OCI-LY7 (cell line): ENCODE measurements at regions not wholly inside any gene's neighbourhood (a gene's known extent, or its start where the extent isn't known, plus 50 kb on each side); places are given as distances from the start of the nearest gene placed in this dataset.

Experiments
- BruUV-seq: library from RNA; stranded (reverse); fragments of 400-500 nt; replicated peaks from 2 replicates; lab custom pipeline; 2021; lab: Mats Ljungman, UMichigan
- CTCF ChIA-PET: fragments of 300-600 bp; sonication (Branson Sonifier 250); formaldehyde crosslinking; loops from one replicate; lab custom pipeline; 2022; ENCODE audit warnings: antibody characterized with exemption; ENCODE audit not compliant: unreplicated experiment; lab: Charles Lee
- POLR2A ChIA-PET: fragments of 300-600 bp; sonication (Branson Sonifier 250); formaldehyde crosslinking; loops from one replicate; lab custom pipeline; 2022; ENCODE audit warnings: antibody characterized with exemption; lab: Charles Lee
- DNase-seq: peaks from one replicate; pipeline ENCODE4 v3.0.0-alpha.2; 2015; ENCODE audit warnings: low spot score
- H2AFZ ChIP-seq: fragments of 200-600 bp; sonication (generic), shearing (Covaris generic); 2 replicates; pipeline ENCODE4 v1.6.1; 2014; ENCODE audit warnings: mild to moderate bottlenecking, antibody characterized with exemption, low read length, moderate library complexity
- H3K27ac ChIP-seq: fragments of 200-600 bp; sonication (generic); 2 replicates; pipeline ENCODE4 v1.5.1; 2014; ENCODE audit warnings: mixed run types, low read depth, mild to moderate bottlenecking, moderate library complexity, low read length, inconsistent platforms; ENCODE audit not compliant: poor library complexity, severe bottlenecking
- H3K36me3 ChIP-seq: fragments of 200-600 bp; sonication (generic); 2 replicates; pipeline ENCODE4 v1.6.1; 2014; ENCODE audit warnings: mild to moderate bottlenecking, antibody characterized with exemption, low read length, moderate library complexity, mixed read lengths; ENCODE audit not compliant: insufficient read depth
- H3K4me1 ChIP-seq: fragments of 200-600 bp; sonication (generic); 2 replicates; pipeline ENCODE4 v1.5.1; 2014; ENCODE audit warnings: mild to moderate bottlenecking, low read length; ENCODE audit not compliant: insufficient read depth, poor library complexity, severe bottlenecking
- H3K4me2 ChIP-seq: fragments of 200-600 bp; sonication (generic); 2 replicates; pipeline ENCODE4 v1.6.1; 2014; ENCODE audit warnings: mild to moderate bottlenecking, low read length
- H3K4me3 ChIP-seq: fragments of 200-600 bp; sonication (generic); 2 replicates; pipeline ENCODE4 v1.5.1; 2014; ENCODE audit warnings: mild to moderate bottlenecking, low read depth, low read length; ENCODE audit not compliant: poor library complexity, severe bottlenecking
- H3K79me2 ChIP-seq: fragments of 200-600 bp; sonication (generic); 2 replicates; pipeline ENCODE4 v1.6.1; 2016; ENCODE audit warnings: low read depth, mild to moderate bottlenecking, low read length, moderate library complexity, mixed read lengths; ENCODE audit not compliant: insufficient read depth
- H3K9me2 ChIP-seq: fragments of 200-600 bp; sonication (generic); 2 replicates; pipeline ENCODE4 v1.6.1; 2016; ENCODE audit warnings: mild to moderate bottlenecking, low read length, mixed read lengths; ENCODE audit not compliant: insufficient read depth
- H3K9me3 ChIP-seq: fragments of 200-600 bp; sonication (generic); 2 replicates; pipeline ENCODE4 v1.6.1; 2014; ENCODE audit warnings: mild to moderate bottlenecking, mixed run types, low read length, mixed read lengths
- H4K20me1 ChIP-seq: fragments of 200-600 bp; sonication (generic); 2 replicates; pipeline ENCODE4 v1.6.1; 2014; ENCODE audit warnings: mild to moderate bottlenecking, antibody characterized with exemption, low read length, moderate library complexity, mixed read lengths; ENCODE audit not compliant: insufficient read depth
- CTCF ChIP-seq: fragments of 200-600 bp; sonication (generic); conservative IDR thresholded peaks from 2 replicates; pipeline ENCODE4 v1.5.1; 2014; ENCODE audit warnings: mild to moderate bottlenecking, antibody characterized with exemption, low read length, moderate library complexity, mixed read lengths
- EZH2phosphoT487 ChIP-seq: fragments of 200-600 bp; sonication (generic); IDR thresholded peaks from 2 replicates; pipeline ENCODE4 v1.6.1; 2018; ENCODE audit warnings: low read depth, borderline replicate concordance, mild to moderate bottlenecking, mixed run types, antibody characterized with exemption, low read length, moderate library complexity, mixed read lengths
- intact Hi-C: fragments of 100-400 bp; cut with micrococcal nuclease; formaldehyde crosslinking; loops from one replicate; pipeline ENCODE4 v1.10.0; 2022; ENCODE audit not compliant: unreplicated experiment

GRCh38 chr9:115225459-115226116 is 107.6 kb upstream of the TNC start:
- intact Hi-C loops: no loop called here
- POLR2A ChIA-PET: no interaction called here
- no peaks in the 10 kb centered on the region for H4K20me1 ChIP-seq

GRCh38 chr9:115226152-115226551 is 108.2 kb upstream of the TNC start:
- Histone ChIP-seq H3K4me3 (no peak overlapping the region), H3K4me1 (no peaks in the 10 kb centered on the region), H2AFZ (no peak overlapping the region), H3K36me3 (no peaks in the 10 kb centered on the region), H3K27ac (no peak overlapping the region), H3K79me2 (no peaks in the 10 kb centered on the region), H3K9me3 (no peaks in the 10 kb centered on the region), H3K9me2 (no peaks in the 10 kb centered on the region), H3K4me2 (no peak overlapping the region), H4K20me1 (no peaks in the 10 kb centered on the region)
- intact Hi-C loops: no loop called here
- POLR2A ChIA-PET: no interaction called here
- no peak for DNase-seq
- CTCF ChIA-PET: no interaction called here
- TF ChIP-seq EZH2phosphoT487 (no peak), CTCF (peak; percentile 61)
- BruUV-seq: no TSS peak

More at GRCh38 chr9:115225459-115226116, 107.6 kb upstream of the TNC start:
- H3K27ac ChIP-seq: no peak overlapping the region
- H2AFZ ChIP-seq: no peak overlapping the region
- H3K79me2 ChIP-seq: no peaks in the 10 kb centered on the region
- CTCF ChIA-PET: no interaction called here
- no peak overlapping the region for H3K4me2 ChIP-seq
- BruUV-seq: no TSS peak
- DNase-seq: no peak
- H3K9me2 ChIP-seq: no peaks in the 10 kb centered on the region
- no peaks in the 10 kb centered on the region for H3K4me1 ChIP-seq
- TF ChIP-seq EZH2phosphoT487: no peak
- TF ChIP-seq CTCF: no peak
- H3K36me3 ChIP-seq: no peaks in the 10 kb centered on the region
- H3K4me3 ChIP-seq: no peak overlapping the region
- H3K9me3 ChIP-seq: no peaks in the 10 kb centered on the region

GRCh38 chr9:115229496-115229895 is 111.5 kb upstream of the TNC start:
- Histone ChIP-seq H3K9me3 (no peaks in the 10 kb centered on the region), H4K20me1 (no peaks in the 10 kb centered on the region), H3K9me2 (no peaks in the 10 kb centered on the region), H3K4me1 (no peaks in the 10 kb centered on the region), H3K79me2 (no peaks in the 10 kb centered on the region), H3K4me3 (no peak overlapping the region), H3K36me3 (no peaks in the 10 kb centered on the region), H3K4me2 (no peak overlapping the region), H2AFZ (no peak overlapping the region), H3K27ac (no peak overlapping the region)
- DNase-seq: no peak
- BruUV-seq: no TSS peak
- POLR2A ChIA-PET: no interaction called here
- intact Hi-C loops: no loop called here
- no peak for TF ChIP-seq CTCF
- no peak for TF ChIP-seq EZH2phosphoT487
- CTCF ChIA-PET: no interaction called here
